Prostate gland (tissue), 2 donors: ENCODE measurements at regions not wholly inside any gene's neighbourhood (a gene's known extent, or its start where the extent isn't known, plus 50 kb on each side); places are given as distances from the start of the nearest gene placed in this dataset.

ENCODE experiments used
- POLR2A ChIP-seq: fragments of 450-650 bp; IDR thresholded peaks from one replicate; pipeline ENCODE4 v1.6.1; 2016; ENCODE audit warnings: antibody characterized with exemption, mild to moderate bottlenecking
- POLR2AphosphoS5 ChIP-seq: sonication (generic); formaldehyde crosslinking; IDR thresholded peaks from one replicate; pipeline ENCODE4 v1.6.1; 2017; ENCODE audit warnings: antibody characterized with exemption
- TF ChIP-seq, protein P1 (sequence below), 4 experiments: fragments of 200-600 bp in 2 of 4; fragments of 450-650 bp in 2 of 4; sonication (generic) in 2 of 4; IDR thresholded peaks; 1 replicate in 3 of 4; 2 replicates in 1 of 4; pipeline ENCODE4 v1.5.1; 2016 to 2019; ENCODE audit warnings: antibody characterized with exemption in 4 of 4, mild to moderate bottlenecking in 2 of 4, moderate library complexity in 2 of 4

GRCh38 chr6:9986273-9986672, 428.6 kb downstream of the TFAP2A start:
- TF ChIP-seq, protein P1, sequence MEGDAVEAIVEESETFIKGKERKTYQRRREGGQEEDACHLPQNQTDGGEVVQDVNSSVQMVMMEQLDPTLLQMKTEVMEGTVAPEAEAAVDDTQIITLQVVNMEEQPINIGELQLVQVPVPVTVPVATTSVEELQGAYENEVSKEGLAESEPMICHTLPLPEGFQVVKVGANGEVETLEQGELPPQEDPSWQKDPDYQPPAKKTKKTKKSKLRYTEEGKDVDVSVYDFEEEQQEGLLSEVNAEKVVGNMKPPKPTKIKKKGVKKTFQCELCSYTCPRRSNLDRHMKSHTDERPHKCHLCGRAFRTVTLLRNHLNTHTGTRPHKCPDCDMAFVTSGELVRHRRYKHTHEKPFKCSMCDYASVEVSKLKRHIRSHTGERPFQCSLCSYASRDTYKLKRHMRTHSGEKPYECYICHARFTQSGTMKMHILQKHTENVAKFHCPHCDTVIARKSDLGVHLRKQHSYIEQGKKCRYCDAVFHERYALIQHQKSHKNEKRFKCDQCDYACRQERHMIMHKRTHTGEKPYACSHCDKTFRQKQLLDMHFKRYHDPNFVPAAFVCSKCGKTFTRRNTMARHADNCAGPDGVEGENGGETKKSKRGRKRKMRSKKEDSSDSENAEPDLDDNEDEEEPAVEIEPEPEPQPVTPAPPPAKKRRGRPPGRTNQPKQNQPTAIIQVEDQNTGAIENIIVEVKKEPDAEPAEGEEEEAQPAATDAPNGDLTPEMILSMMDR (IDR thresholded peaks at IDR 0.05): no peak
- TF ChIP-seq POLR2A (no peak), POLR2AphosphoS5 (no peak)
